ENCODE measurements at regions not wholly inside any gene's neighbourhood (a gene's known extent, or its start where the extent isn't known, plus 50 kb on each side); places are given as distances from the start of the nearest gene placed in this dataset.

DNA sequence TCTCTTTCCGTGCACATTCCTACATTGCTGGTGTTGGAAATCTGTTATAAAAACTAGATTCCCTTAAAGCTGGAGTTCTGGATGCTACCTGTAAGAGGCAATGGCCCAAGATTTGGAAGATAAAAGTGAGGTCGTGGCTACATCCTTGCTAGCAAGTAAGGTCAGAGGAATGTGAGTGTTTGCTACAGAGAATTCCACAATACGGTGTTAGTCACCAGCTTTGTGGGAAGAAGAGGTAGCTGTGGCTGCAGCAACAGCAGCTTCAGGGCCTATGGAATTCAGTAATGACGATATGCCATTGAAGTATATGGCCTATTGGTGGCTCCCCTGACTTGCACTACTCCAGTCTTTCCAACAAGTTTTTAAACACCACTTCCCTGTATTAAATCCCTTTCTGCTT lies 227.7 kb upstream of the TMEM260 start:
- ChIA-PET POLR2A (no interaction called here), CTCF (interaction anchor here (1.2 to 2.1 kb wide), 2 partner anchors 11 to 71 kb away, joined by 3 to 7 read pairs; no protein-coding TSS in a partner anchor)
- no peak for TF ChIP-seq ZNF423 (CRISPR knock-in tag; IDR thresholded peaks at IDR 0.05)
- TF ChIP-seq ZNF671 (CRISPR knock-in tag; IDR thresholded peaks at IDR 0.05): no peak
- TF ChIP-seq, protein P1, sequence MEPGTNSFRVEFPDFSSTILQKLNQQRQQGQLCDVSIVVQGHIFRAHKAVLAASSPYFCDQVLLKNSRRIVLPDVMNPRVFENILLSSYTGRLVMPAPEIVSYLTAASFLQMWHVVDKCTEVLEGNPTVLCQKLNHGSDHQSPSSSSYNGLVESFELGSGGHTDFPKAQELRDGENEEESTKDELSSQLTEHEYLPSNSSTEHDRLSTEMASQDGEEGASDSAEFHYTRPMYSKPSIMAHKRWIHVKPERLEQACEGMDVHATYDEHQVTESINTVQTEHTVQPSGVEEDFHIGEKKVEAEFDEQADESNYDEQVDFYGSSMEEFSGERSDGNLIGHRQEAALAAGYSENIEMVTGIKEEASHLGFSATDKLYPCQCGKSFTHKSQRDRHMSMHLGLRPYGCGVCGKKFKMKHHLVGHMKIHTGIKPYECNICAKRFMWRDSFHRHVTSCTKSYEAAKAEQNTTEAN (CRISPR knock-in tag; IDR thresholded peaks at IDR 0.05): no peak
- TF ChIP-seq TCF7 (CRISPR knock-in tag; IDR thresholded peaks at IDR 0.05; ENCODE audit: low read depth): no peak
- no peak for TF ChIP-seq CBFB (CRISPR knock-in tag; IDR thresholded peaks at IDR 0.05; ENCODE audit: low read depth)
- no peak for TF ChIP-seq TEAD1 (CRISPR knock-in tag; IDR thresholded peaks at IDR 0.05)
- TF ChIP-seq, protein P2, sequence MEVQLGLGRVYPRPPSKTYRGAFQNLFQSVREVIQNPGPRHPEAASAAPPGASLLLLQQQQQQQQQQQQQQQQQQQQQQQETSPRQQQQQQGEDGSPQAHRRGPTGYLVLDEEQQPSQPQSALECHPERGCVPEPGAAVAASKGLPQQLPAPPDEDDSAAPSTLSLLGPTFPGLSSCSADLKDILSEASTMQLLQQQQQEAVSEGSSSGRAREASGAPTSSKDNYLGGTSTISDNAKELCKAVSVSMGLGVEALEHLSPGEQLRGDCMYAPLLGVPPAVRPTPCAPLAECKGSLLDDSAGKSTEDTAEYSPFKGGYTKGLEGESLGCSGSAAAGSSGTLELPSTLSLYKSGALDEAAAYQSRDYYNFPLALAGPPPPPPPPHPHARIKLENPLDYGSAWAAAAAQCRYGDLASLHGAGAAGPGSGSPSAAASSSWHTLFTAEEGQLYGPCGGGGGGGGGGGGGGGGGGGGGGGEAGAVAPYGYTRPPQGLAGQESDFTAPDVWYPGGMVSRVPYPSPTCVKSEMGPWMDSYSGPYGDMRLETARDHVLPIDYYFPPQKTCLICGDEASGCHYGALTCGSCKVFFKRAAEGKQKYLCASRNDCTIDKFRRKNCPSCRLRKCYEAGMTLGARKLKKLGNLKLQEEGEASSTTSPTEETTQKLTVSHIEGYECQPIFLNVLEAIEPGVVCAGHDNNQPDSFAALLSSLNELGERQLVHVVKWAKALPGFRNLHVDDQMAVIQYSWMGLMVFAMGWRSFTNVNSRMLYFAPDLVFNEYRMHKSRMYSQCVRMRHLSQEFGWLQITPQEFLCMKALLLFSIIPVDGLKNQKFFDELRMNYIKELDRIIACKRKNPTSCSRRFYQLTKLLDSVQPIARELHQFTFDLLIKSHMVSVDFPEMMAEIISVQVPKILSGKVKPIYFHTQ (CRISPR knock-in tag; IDR thresholded peaks at IDR 0.05): no peak
- TF ChIP-seq, protein P3, sequence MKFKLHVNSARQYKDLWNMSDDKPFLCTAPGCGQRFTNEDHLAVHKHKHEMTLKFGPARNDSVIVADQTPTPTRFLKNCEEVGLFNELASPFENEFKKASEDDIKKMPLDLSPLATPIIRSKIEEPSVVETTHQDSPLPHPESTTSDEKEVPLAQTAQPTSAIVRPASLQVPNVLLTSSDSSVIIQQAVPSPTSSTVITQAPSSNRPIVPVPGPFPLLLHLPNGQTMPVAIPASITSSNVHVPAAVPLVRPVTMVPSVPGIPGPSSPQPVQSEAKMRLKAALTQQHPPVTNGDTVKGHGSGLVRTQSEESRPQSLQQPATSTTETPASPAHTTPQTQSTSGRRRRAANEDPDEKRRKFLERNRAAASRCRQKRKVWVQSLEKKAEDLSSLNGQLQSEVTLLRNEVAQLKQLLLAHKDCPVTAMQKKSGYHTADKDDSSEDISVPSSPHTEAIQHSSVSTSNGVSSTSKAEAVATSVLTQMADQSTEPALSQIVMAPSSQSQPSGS (CRISPR knock-in tag; IDR thresholded peaks at IDR 0.05; ENCODE audit: borderline replicate concordance, low read depth): no peak
- no peak for TF ChIP-seq FOXP1 (CRISPR knock-in tag; IDR thresholded peaks at IDR 0.05; ENCODE audit: borderline replicate concordance)
- TF ChIP-seq ZNF121 (CRISPR knock-in tag; IDR thresholded peaks at IDR 0.05): no peak
- TF ChIP-seq SMAD4 (CRISPR knock-in tag; IDR thresholded peaks at IDR 0.05): no peak
- no peak for TF ChIP-seq MYBL2 (CRISPR knock-in tag; IDR thresholded peaks at IDR 0.05)
- TF ChIP-seq, protein P4, sequence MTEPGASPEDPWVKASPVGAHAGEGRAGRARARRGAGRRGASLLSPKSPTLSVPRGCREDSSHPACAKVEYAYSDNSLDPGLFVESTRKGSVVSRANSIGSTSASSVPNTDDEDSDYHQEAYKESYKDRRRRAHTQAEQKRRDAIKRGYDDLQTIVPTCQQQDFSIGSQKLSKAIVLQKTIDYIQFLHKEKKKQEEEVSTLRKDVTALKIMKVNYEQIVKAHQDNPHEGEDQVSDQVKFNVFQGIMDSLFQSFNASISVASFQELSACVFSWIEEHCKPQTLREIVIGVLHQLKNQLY (CRISPR knock-in tag; IDR thresholded peaks at IDR 0.05): no peak
- no peaks in the 10 kb centered on the region for H3K4me1 Mint-ChIP-seq
- peaks cover 10% of the 10 kb centered on the region for H3K9me3 Mint-ChIP-seq
- DNase-seq (ENCODE audit: low spot score): no peak
- ATAC-seq: peak; percentile 46; the same call in 1 of the 2 replicates
- H3K27ac Mint-ChIP-seq: no peak overlapping the region
- H3K27me3 Mint-ChIP-seq (ENCODE audit: low read depth): no peaks in the 10 kb centered on the region
- H3K4me3 Mint-ChIP-seq: no peak overlapping the region
- H3K36me3 Mint-ChIP-seq: peaks cover 5% of the 10 kb centered on the region

DNA sequence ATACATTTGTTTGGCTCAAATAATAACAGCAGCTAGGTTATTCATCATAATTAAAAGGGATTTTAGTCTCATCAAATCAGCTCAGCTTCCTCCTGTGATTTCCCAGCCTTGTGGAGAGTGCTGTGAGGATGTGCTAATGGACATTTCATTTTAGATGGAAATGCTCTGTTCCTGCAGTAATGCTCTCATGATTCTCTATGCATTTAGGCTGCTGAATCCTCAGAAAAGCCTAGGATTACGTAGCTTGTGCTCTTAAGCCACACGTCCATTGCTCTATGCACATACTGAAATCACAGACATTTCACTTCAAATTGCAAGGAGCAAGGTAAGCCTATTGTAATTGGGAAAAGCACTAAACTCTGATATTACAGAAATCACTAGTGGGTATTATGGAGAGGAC lies 226.6 kb upstream of the TMEM260 start:
- Mint-ChIP-seq H3K36me3 (peaks cover 5% of the 10 kb centered on the region), H3K4me3 (no peak overlapping the region), H3K9me3 (peaks cover 10% of the 10 kb centered on the region), H3K4me1 (no peaks in the 10 kb centered on the region), H3K27ac (no peak overlapping the region), H3K27me3 (ENCODE audit: low read depth) (no peaks in the 10 kb centered on the region)
- CTCF ChIA-PET: interaction anchor here (2.1 kb wide), 1 partner anchor 13 kb away, joined by 7 read pairs; no protein-coding TSS in a partner anchor
- ATAC-seq (no peak), DNase-seq (ENCODE audit: low spot score) (no peak)
- POLR2A ChIA-PET: no interaction called here
- no peak for TF ChIP-seq EMX1 (CRISPR knock-in tag; IDR thresholded peaks at IDR 0.05)
- TF ChIP-seq, protein P2 (CRISPR knock-in tag; IDR thresholded peaks at IDR 0.05): no peak

Measured in WTC11 (cell line).